ENCODE measurements at regions not wholly inside any gene's neighbourhood (a gene's known extent, or its start where the extent isn't known, plus 50 kb on each side); places are given as distances from the start of the nearest gene placed in this dataset.

- no peak for DNase-seq (ENCODE audit: low read depth in 3 of 3, low spot score in 1 of 3)
These were observed 155.9 kb upstream of the MAOA start for GRCh38 chrX:43500246-43500645.

GRCh38 chrX:43500996-43501694 lies 155.0 kb upstream of the MAOA start:
- DNase-seq (ENCODE audit: low read depth in 3 of 3, low spot score in 1 of 3) = no peak

GRCh38 chrX:43504394-43504793 lies 151.7 kb upstream of the MAOA start:
- no peak for DNase-seq (ENCODE audit: low read depth in 3 of 3, low spot score in 1 of 3)

- no peak for DNase-seq (ENCODE audit: low read depth in 3 of 3, low spot score in 1 of 3)
These were observed 150.3 kb upstream of the MAOA start for GRCh38 chrX:43505769-43506168.

DNA sequence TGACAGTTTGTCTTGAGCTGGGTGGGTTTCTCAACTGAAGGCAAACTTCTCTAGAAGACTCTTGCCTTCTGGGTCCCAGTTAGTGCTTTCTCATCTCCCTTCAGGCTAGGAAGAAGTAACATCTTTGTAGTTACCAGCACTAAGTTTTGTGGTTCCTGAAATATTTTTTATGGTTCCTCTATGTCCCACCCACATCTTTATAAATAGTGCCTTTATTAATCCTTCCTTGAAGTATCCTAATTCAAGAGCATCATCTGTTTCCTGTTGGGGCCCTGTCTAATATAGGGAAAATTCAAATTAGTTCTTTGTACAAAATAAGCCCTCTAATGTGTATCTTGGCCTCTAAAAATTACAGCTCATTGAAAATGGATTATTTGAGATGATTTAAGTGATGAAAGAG lies 147.4 kb upstream of the MAOA start:
- DNase-seq (ENCODE audit: low read depth in 3 of 3, low spot score in 1 of 3) = no peak

DNA sequence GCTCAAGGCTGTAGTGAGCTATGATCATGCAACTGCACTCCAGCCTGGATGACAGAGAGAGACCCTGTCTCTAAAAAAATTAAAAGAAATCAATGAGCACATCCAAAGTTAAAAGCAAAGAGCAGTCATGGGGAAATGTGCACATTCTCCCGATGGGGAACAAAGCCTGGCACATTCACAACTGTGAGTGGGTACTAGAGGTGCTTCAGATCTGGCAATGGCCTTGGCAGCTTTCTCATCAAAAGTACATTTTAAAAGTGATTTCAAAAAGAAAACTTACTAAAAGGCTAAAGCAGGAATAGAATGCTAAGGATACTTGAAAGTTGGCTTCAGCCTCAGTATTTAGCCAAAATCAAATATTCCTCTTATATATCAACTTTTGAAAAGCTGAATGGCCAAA lies 145.9 kb upstream of the MAOA start:
- no peak for DNase-seq (ENCODE audit: low read depth in 3 of 3, low spot score in 1 of 3)

DNA sequence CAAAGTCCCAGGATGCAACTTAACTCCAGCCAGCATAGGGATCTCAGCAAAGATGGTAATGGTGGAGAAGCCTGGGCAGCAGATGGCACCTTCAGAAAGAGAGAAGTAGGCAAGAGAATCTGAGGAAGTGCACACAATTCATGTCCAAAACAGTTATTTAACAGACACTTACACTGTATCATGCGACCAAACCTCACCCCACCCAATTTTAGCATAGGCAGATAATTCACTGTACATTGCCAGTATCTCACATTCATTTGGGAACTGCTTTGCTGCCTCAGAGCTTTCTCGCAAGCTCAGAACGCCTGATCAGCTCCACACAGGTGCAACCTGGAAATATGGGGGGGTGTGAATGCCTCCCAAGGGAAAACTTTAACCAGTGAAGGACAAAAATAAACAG lies 143.0 kb upstream of the MAOA start:
- DNase-seq (ENCODE audit: low read depth in 3 of 3, low spot score in 1 of 3) = no peak

GRCh38 chrX:43514820-43515219 lies 141.3 kb upstream of the MAOA start:
- no peak for DNase-seq (ENCODE audit: low read depth in 3 of 3, low spot score in 1 of 3)

DNA sequence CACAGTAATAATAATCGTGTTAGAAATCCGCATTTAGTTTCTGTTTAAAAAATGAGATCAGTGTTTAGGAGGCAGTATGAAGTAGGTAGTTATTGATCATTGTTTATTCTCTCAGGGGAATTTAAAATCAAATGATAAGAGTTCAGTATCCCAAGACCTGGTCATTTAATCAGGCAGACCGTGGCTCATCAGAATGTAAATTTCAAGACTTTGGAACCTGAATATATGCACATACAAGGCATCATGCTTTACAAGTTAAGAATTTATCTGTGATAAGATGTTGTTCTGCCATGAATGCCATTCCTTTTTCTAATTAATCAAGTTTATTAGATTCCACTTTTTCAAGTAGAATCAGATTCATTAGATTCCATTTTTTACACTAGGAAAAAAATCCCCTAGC lies 133.5 kb upstream of the MAOA start:
- no peak for DNase-seq (ENCODE audit: low read depth in 3 of 3, low spot score in 1 of 3)

DNA sequence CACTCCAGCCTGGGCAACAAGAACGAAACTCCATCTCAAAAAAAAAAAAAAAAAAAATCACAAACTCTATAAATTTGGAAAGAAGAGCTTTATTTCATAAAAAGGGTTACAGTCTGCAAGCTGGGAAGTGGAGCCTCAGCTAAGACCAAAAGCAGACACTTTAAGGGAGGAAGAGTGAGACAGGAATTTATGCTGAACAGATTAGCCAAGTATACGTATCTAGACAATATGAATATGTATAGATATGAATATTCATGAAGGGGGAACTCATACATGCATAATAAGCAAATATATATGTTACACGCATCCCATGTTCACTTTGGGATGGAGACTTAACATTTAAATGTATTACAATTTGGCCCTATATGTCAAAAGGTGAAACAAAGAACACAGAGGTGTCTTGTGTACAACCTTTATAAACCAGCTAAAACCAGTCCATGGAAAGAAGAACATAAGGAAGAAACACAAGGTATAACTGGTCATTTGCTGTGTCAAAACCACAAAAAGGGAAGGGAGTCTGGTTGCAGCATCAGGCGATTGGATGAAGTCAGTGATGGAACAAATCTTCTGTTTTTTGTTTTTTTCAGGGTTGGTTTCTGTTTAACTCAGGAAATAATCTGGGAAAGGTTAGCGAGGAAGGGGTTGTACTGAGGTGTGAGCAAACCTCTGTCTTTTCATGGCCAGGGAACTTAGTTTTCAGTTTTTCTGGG lies 130.0 kb upstream of the MAOA start:
- DNase-seq (ENCODE audit: low read depth in 3 of 3, low spot score in 1 of 3) = no peak

DNA sequence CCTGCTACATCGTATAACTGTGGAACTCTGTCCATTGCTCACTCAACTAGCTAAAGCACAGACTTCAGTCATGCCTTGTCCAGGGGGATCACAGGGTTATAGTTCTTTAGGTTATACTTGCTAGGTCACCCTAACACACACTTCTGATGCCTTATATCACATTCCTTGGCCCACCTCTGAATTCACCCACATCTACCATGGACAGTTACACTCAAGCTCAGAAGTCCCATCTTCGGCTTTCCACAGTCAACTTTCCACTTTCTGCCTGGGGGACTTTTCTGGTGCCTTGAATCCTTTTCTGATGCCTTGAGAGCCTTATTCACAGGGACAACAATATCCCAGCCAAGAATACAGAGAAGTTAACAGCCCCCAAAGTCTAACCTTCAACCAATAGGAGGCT lies 129.2 kb upstream of the MAOA start:
- no peak for DNase-seq (ENCODE audit: low read depth in 3 of 3, low spot score in 1 of 3)

DNA sequence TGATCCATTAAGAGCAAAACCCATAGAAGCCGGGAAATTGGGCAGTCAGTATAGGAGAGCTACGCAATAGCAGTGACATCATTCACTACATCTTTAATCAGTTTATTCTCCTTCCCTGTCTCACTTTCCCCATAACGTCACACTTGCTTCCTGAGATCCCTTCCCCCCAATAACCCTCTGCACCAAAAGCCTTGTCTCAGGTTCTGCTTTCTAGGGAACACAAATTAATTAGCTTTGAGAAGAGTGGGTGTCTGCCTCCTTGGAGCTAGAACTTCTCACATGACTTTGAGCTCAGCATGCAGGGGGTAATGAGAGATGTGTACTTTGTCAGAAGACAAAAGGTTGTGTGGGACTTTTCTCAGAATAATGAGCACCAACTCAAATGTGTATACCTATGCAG lies 128.3 kb upstream of the MAOA start:
- no peak for DNase-seq (ENCODE audit: low read depth in 3 of 3, low spot score in 1 of 3)

GRCh38 chrX:43530837-43531236 lies 125.3 kb upstream of the MAOA start:
- DNase-seq (ENCODE audit: low read depth in 3 of 3, low spot score in 1 of 3) = no peak

GRCh38 chrX:43540318-43540717 lies 115.8 kb upstream of the MAOA start:
- DNase-seq (ENCODE audit: low read depth in 3 of 3, low spot score in 1 of 3) = no peak

GRCh38 chrX:43551590-43551989 lies 104.5 kb upstream of the MAOA start:
- DNase-seq (ENCODE audit: low read depth in 3 of 3, low spot score in 1 of 3) = no peak

- DNase-seq (ENCODE audit: low read depth in 3 of 3, low spot score in 1 of 3) = no peak
These were observed 103.9 kb upstream of the MAOA start for GRCh38 chrX:43552156-43552555.

DNA sequence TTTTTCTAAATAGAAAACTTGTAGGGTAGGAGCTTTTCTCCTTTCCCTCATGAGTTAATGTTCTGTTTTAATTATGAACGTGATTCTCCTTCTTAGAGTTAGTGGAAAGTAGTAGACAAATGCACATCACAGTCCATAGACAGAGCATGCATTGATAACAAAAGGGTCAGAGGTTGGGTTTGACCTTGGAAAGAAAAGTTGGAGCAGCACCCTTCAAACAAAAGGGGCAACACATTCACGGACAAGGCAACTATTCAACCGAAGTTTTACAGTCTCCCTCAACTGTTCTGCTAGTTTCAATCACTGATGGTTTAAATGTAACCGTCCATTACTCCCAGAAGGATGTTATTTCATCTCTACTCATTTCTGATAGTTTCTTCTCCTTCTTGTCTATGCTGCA lies 103.4 kb upstream of the MAOA start:
- no peak for DNase-seq (ENCODE audit: low read depth in 3 of 3, low spot score in 1 of 3)

GRCh38 chrX:43553257-43553656 lies 102.8 kb upstream of the MAOA start:
- DNase-seq (ENCODE audit: low read depth in 3 of 3, low spot score in 1 of 3) = no peak

GRCh38 chrX:43556207-43556606 lies 99.9 kb upstream of the MAOA start:
- DNase-seq (ENCODE audit: low read depth in 3 of 3, low spot score in 1 of 3) = no peak

- peak in 2 of 3 donors; percentile 27 to 30 for DNase-seq (ENCODE audit: low read depth in 3 of 3, low spot score in 1 of 3)
These were observed 98.3 kb upstream of the MAOA start for GRCh38 chrX:43557792-43558191.

GRCh38 chrX:43559644-43560043 lies 96.5 kb upstream of the MAOA start:
- peak in 1 of 3 donors; percentile 2 for DNase-seq (ENCODE audit: low read depth in 3 of 3, low spot score in 1 of 3)

DNA sequence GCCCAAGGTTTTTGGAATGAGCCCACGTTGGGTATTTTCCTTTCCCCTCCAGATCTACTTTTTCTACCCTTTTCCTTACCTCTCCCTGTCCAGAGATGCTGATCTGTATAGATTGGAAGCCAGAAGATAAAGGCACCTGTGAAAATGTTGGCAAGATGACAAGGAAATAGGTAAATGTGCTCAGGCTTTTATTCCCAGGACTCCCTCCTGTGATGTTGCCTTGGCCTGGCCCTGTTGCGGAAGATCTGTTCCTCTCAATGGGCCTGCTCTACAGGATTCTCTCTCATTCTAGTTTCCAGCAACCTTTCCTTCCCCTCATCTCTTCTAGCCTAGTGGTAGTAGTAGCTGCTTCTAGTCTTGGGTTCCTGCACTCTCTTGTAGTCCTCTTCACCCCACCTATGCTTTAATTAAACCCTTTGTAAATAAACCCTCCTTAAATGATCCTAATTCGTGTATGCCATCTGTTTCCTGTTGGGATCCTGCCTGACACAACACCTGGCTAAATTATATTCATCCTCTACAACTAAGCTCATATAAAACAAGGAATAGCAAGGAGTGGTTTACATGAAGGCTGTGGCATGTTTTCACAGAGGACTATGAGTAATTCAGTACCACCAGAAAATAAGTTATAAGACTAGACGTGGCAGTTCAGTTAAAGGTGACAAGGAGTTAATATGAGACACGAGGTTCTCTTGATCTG lies 95.7 kb upstream of the MAOA start:
- DNase-seq (ENCODE audit: low read depth in 3 of 3, low spot score in 1 of 3) = no peak
